Right atrium auricular region (tissue), 2 donors: ENCODE measurements at regions not wholly inside any gene's neighbourhood (a gene's known extent, or its start where the extent isn't known, plus 50 kb on each side); places are given as distances from the start of the nearest gene placed in this dataset.
A peak's percentile ranks its signal among the peaks of the same experiment; 100 is the strongest.

Experiments
- DNase-seq: peaks from one replicate; pipeline ENCODE4 v3.0.0-alpha.2; 2019; ENCODE audit warnings: low spot score
- H3K27ac ChIP-seq, 2 donors: fragments of 200-600 bp; sonication (generic); 1 replicate in 1 of 2; 2 replicates in 1 of 2; pipeline ENCODE4 v1.5.1; 2016 to 2019
- H3K27me3 ChIP-seq, 2 donors: fragments of 200-600 bp; sonication (generic); one replicate each; pipeline versions ENCODE4 v1.5.1 to v1.6.0; 2017 to 2019
- H3K36me3 ChIP-seq: fragments of 200-600 bp; sonication (generic); one replicate; pipeline ENCODE4 v1.5.1; 2016
- H3K4me1 ChIP-seq, 2 donors: fragments of 200-600 bp; sonication (generic); one replicate each; pipeline versions ENCODE4 v1.5.1 to v1.6.0; 2017 to 2019
- H3K4me3 ChIP-seq, 2 donors: fragments of 200-600 bp; sonication (generic); 1 replicate in 1 of 2; 2 replicates in 1 of 2; pipeline ENCODE4 v1.5.1; 2017 to 2019; ENCODE audit warnings: mild to moderate bottlenecking in 1 of 2, moderate library complexity in 1 of 2
- H3K9me3 ChIP-seq, 2 donors: fragments of 200-600 bp; sonication (generic); one replicate each; pipeline ENCODE4 v1.5.1; 2019
- CTCF ChIP-seq, 2 donors: fragments of 200-600 bp; sonication (generic); IDR thresholded peaks; one replicate each; pipeline ENCODE4 v1.5.1; 2019; ENCODE audit warnings: antibody characterized with exemption in 2 of 2

GRCh38 chr20:55057779-55058415 lies 582.5 kb downstream of the DOK5 start:
- Histone ChIP-seq H3K36me3 (no peaks in the 10 kb centered on the region), H3K4me3 (no peak overlapping the region), H3K9me3 (no peaks in the 10 kb centered on the region), H3K27me3 (no peaks in the 10 kb centered on the region), H3K4me1 (no peaks in the 10 kb centered on the region), H3K27ac (no peak overlapping the region)
- TF ChIP-seq CTCF (IDR thresholded peaks at IDR 0.05) = peak; percentile 15 to 64
- no peak for DNase-seq

GRCh38 chr20:55054453-55054852 lies 579.1 kb downstream of the DOK5 start:
- Histone ChIP-seq H3K9me3 (no peaks in the 10 kb centered on the region), H3K36me3 (no peaks in the 10 kb centered on the region), H3K27ac (no peak overlapping the region), H3K4me1 (no peaks in the 10 kb centered on the region), H3K4me3 (no peak overlapping the region), H3K27me3 (no peaks in the 10 kb centered on the region)
- DNase-seq = no peak
- no peak for TF ChIP-seq CTCF (IDR thresholded peaks at IDR 0.05)

GRCh38 chr20:55053389-55053788 lies 578.0 kb downstream of the DOK5 start:
- TF ChIP-seq CTCF (IDR thresholded peaks at IDR 0.05) = no peak
- Histone ChIP-seq H3K27me3 (no peaks in the 10 kb centered on the region), H3K4me1 (no peaks in the 10 kb centered on the region), H3K9me3 (no peaks in the 10 kb centered on the region), H3K36me3 (no peaks in the 10 kb centered on the region), H3K27ac (no peak overlapping the region), H3K4me3 (no peak overlapping the region)
- DNase-seq = no peak

- Histone ChIP-seq H3K36me3 (no peaks in the 10 kb centered on the region), H3K4me3 (no peak overlapping the region), H3K27ac (no peak overlapping the region), H3K9me3 (no peaks in the 10 kb centered on the region), H3K27me3 (no peaks in the 10 kb centered on the region), H3K4me1 (no peaks in the 10 kb centered on the region)
- TF ChIP-seq CTCF (IDR thresholded peaks at IDR 0.05) = no peak
- DNase-seq = no peak
Observed at GRCh38 chr20:55052459-55052858, 577.1 kb downstream of the DOK5 start.

- no peak for TF ChIP-seq CTCF (IDR thresholded peaks at IDR 0.05)
- Histone ChIP-seq H3K4me3 (no peak overlapping the region), H3K4me1 (no peaks in the 10 kb centered on the region), H3K27ac (no peak overlapping the region), H3K9me3 (no peaks in the 10 kb centered on the region), H3K27me3 (no peaks in the 10 kb centered on the region), H3K36me3 (no peaks in the 10 kb centered on the region)
- DNase-seq = no peak
Observed at GRCh38 chr20:55038684-55039083, 563.3 kb downstream of the DOK5 start.

- TF ChIP-seq CTCF (IDR thresholded peaks at IDR 0.05) = no peak
- no peak for DNase-seq
- Histone ChIP-seq H3K27ac (no peak overlapping the region), H3K36me3 (no peaks in the 10 kb centered on the region), H3K4me3 (no peak overlapping the region), H3K9me3 (no peaks in the 10 kb centered on the region), H3K27me3 (no peaks in the 10 kb centered on the region), H3K4me1 (no peaks in the 10 kb centered on the region)
Observed at GRCh38 chr20:55031971-55032370, 556.6 kb downstream of the DOK5 start.
